NT2/D1 (cell line): ENCODE measurements at regions not wholly inside any gene's neighbourhood (a gene's known extent, or its start where the extent isn't known, plus 50 kb on each side); places are given as distances from the start of the nearest gene placed in this dataset.

ENCODE experiments used
- SUZ12 ChIP-seq: IDR thresholded peaks from 2 replicates; pipeline ENCODE4 v1.6.1; 2011; ENCODE audit not compliant: insufficient read length, insufficient read depth; ENCODE audit errors: extremely low read depth
- YY1 ChIP-seq: IDR thresholded peaks from 2 replicates; pipeline ENCODE4 v1.6.1; 2011; ENCODE audit not compliant: insufficient read length, insufficient read depth

GRCh38 chr3:178382449-178383061 is 153.7 kb upstream of the KCNMB2 start:
- TF ChIP-seq YY1 (no peak), SUZ12 (no peak)
